ENCODE measurements at regions not wholly inside any gene's neighbourhood (a gene's known extent, or its start where the extent isn't known, plus 50 kb on each side); places are given as distances from the start of the nearest gene placed in this dataset.

DNA sequence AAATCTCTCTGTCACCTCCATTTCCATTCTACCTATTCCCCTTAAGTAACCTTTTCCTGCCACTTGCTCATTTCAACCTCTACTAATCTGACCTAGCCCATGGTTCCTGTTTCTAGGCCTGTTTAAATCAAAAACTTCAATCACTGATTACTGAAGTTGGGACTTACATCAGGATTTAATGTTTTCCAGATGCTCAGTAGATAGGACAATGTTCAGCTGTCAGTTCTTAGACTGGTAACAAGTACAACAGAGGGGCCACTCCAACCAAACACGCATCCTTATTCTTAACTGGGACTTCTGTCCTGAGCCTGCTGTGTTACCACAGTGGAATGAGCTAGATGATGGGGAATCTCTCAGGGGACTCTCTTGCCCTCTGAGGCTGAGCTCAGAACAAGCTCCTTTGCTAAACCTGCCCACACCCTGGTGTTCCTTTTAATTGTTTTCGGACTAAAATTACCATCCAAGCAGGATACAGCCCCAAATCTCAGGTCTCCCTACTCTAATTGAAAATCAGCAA is 974.6 kb downstream of the TTLL7 start:
- DNase-seq (ENCODE audit: low read depth): no peak

DNA sequence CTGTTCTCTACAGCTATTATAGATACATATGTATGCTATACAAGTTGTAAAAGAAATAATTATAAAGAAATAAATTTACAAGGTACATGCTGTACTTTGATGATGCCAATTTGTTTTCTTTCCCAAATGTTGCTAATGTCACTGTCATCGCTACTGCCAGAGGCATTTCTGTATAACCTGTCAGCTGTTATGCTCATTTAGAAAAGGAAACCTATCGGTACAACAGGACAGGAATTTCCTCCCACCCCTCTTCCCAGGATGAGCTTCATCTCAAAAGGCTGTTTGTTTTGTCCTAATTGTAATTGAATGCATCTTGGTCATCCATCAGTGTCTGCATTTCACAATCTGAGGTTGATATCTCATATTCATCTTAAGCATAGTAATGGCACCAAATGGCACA is 975.7 kb downstream of the TTLL7 start:
- DNase-seq (ENCODE audit: low read depth): no peak

DNA sequence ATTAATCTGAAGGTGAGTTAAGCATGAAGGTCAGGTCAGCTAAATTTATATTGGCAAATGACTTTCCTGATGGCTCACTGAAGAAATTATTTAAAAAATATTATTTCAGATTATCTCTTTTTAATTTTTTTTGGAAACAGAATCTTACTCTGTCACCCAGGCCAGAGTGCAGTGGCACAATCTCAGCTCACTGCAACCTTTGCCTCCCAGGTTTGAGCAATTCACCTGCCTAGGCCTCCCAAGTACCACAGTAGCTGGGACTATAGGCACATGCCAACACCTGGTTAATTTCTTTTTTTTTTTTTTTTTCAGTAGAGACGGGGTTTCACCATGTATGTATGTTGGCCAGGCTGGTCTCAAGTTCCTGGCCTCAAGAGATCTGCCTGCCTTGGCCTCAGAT is 976.7 kb downstream of the TTLL7 start:
- DNase-seq (ENCODE audit: low read depth): no peak

DNA sequence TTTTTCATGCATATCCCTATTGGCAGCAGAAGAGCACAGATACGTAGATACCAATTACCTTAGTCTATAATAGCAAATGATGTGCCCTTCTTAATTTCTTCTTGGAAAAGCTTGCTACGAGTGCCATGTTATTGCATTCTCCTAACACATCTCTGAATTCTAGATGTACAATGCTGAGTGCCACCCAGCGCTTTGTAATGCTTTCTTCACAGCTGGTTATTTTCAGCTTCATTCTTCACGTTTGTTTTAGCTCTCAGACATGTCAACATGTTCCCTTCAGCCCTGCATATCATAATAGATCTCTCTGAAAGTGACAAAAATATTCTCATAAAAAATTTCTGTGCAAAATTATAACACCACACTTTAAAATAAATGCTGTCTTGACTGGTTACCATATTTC is 981.2 kb downstream of the TTLL7 start:
- no peak for DNase-seq (ENCODE audit: low read depth)

DNA sequence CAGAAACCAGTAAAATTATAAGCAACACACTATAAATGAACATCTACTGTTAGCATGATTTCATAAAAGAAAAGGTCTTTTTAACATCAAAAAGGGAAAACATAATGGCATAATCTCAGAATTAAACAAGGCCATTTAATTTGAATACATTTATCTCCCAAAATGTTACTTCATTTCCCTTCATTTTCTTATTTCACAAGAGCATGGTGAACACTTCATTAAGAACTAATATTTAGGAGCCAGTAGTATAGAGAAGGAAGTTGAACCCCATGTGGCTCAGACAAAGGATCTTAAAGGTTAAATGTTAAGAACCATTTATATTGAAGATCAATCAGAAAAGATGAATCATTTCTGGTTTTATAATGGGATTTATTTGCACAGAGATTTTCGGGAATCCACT is 981.7 kb downstream of the TTLL7 start:
- DNase-seq (ENCODE audit: low read depth): no peak

DNA sequence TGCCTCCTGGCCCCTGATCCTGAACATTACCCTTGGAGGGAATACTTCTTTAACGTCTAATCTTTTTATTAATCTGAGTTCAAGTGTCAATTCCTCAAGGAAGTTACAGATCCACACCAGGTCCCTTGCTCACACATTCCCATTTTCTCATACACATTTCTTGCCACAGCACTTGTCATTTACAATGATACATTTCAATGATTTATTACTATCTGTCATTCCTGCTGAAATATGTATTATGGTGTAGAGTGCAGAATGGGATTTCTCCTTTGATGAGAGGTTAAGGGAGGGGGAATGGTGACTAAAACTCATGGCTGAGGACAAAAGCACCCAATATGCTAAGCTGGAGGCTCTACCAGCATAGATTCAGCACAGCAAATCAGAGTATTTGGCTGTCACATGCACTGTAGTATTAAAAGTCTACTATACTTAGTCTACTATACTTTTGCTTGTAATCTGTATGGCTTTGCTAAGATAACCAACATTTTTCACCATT is 982.5 kb downstream of the TTLL7 start:
- no peak for DNase-seq (ENCODE audit: low read depth)

DNA sequence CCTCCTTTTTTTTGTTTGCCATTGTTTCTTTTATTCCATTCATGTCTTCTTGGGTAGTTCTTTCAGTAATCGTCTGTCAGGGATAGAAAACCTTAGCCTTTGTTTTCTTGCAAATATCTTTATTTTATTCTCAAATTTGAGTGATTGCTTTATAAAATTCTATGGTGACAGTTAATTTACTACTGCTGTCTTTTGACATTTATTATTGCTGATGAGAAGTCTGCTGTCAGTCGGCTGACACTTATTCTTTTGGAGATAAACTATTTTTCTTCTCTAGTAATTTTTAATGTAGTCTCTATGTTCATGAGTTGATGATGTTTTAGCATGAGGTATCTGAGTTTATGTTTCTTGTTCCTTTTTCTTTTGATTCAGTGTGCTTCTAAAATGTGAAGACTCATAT is 983.8 kb downstream of the TTLL7 start:
- DNase-seq (ENCODE audit: low read depth): no peak

DNA sequence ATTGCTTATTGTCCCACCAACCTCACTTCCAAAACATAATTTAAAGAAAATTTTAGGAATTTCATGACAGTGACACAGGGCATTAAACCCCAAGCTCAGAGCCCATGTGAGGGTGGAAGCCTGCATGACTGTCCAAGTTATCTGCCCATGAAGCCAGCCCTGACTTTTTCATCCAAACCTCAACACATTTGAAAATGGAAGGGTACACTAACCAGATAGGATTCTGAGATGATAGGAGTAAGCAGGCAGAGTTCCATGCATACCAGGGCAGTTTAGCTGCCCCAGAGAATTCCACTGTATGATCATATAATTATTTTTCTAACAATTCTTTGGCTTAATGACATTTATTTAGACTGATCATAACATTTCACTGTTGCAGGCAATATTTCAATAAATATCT is 986.0 kb downstream of the TTLL7 start:
- no peak for DNase-seq (ENCODE audit: low read depth)

DNA sequence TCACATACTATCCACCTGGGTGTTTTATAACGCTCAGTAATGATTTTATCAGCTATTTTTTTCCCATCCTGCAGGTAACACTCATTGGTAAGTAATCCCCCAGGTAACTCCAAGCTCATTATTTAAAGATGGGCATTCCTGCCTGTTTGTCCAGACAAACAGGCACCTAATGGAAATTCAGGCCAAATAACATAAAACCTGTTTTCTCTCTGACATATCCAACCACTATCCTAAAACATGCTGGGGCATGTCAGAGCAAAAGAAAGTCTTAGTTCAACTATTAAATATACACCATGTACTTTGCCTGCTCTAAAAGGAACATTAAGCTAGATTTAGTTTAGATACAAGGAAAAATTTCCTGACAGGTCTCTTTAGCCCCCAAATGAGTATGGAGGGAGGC is 987.7 kb downstream of the TTLL7 start:
- no peak for DNase-seq (ENCODE audit: low read depth)

DNA sequence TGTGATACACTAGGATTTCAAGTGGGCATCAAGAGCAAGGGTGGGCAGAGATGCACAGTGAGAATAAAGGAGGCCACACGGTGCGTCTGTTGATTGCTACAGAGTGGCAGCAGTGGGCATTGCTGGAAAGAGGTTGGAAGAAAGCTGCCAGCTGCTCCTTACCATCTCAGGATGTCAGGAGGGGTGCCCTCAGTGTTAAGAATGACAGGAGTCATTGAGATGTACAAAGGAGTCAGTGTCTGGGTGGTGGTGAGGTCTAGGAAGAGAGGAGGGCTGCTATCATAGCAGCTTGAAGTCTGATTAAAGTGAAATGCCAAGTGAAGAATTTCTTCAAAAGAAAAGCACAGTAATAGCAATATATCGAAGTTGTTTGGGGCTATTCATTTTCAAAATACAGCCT is 992.7 kb downstream of the TTLL7 start:
- DNase-seq (ENCODE audit: low read depth): no peak

DNA sequence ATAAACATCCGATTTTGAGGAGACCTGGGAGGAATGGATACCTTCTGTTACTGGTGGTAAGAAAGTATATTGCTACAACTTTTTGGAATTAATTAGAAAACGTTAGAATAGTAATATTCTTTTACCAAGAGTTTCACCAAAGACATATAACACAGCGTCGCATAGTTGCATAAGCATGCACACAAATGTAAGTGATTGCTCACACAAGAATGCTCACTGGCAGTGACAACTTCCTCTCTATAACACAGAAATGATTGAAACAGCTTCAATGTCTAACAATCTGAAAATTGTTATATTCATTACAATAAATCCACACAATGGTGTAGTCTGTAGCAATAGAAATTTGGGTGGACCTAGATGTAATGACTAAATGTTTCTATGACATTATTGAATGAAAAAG is 998.6 kb downstream of the TTLL7 start:
- DNase-seq (ENCODE audit: low read depth): no peak

DNA sequence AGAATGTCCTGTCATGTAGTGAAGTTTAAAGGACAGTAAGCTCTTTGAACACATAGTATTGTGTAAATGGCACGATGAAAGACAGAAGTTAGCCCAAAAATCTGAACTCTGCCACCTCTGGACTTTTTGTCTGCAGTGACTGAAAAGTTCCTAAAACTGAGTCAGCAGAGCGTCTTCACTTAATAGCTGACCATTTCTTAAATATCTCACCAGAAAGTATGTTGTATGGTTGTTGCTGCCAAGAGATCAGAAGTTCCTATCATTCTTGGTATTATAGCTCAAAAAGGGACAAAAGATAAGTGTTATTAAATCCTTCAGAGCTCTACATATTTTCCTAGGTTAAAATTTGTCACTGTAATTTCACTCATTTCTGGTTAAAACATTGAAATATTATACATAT is 1003.0 kb downstream of the TTLL7 start:
- DNase-seq (ENCODE audit: low read depth): no peak

DNA sequence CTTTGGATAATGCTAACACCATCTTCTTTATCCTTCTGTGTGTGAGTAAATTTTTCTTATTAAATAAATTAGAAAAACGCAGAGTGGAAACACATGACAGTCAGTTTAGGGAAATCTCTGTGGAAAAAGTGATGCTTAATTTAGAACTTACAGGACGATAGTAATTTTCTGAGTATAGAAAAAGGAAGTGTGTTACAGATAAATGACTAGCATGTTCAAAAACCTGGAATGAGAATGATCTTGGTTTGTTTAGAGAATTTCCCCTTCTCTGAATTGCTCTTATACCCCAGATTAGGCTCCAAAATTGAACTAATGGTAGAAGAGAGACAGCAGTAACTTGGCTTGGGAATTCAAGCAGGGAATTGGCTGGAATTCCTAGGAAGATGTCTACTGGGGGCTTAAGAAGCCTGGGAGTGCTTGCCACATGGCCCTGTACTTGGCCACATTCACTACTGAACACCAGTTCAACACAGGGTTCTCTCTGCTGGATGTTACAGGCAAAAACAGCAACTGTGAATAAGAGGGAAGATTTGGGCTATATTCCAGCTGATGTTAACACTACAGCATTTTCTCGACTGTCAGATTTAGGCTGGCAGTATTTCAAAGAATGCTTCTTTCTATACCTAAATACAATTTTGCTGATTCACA is 1004.2 kb downstream of the TTLL7 start:
- no peak for DNase-seq (ENCODE audit: low read depth)

DNA sequence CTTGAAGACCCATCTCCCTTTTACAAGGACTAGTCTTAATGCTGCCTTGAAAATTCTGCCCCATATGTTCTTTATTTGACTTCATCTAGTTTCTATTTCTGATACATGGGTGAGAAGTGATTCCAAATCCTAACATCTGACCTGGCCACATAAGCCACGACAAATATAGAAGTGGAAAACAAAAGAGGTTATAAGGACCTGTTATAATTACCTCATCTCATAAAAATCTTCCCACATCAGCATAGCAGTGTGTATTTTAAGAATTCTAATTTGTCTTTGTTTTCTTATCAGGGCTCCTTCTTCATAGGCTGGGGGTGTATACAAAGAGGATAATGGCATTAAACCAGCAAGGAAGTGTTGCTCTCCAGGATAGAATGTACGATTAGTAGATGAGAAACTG is 1007.4 kb downstream of the TTLL7 start:
- DNase-seq (ENCODE audit: low read depth): no peak

DNA sequence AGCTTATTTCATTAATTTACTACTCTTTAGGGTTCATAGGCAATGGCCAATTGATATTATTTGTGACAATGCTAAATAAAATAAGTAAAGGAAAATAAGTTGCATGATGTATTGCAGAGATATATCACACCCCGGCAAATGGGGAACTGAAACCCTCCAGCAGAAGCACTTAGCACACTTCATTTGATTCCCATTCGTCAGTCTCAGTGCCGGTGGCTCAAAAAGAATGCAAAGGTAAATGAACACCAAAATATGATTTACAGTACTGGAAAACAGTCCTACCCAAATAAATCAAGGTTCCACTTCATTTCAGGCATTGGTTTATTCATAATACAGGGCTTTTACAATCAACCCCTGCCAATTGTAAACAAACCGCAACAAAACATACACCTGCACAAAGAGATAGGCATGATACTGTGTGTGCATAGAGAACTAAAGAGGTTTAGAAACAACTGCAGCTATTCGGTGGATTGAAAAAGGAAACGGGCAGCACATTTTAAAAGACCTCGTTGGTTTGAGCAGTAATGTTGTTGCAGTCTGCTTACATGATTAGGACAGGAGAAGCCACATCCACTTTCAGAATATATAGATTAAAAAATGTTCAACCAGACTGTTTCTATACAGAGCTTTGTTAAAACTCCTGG is 1019.2 kb downstream of the TTLL7 start:
- DNase-seq (ENCODE audit: low read depth): no peak

DNA sequence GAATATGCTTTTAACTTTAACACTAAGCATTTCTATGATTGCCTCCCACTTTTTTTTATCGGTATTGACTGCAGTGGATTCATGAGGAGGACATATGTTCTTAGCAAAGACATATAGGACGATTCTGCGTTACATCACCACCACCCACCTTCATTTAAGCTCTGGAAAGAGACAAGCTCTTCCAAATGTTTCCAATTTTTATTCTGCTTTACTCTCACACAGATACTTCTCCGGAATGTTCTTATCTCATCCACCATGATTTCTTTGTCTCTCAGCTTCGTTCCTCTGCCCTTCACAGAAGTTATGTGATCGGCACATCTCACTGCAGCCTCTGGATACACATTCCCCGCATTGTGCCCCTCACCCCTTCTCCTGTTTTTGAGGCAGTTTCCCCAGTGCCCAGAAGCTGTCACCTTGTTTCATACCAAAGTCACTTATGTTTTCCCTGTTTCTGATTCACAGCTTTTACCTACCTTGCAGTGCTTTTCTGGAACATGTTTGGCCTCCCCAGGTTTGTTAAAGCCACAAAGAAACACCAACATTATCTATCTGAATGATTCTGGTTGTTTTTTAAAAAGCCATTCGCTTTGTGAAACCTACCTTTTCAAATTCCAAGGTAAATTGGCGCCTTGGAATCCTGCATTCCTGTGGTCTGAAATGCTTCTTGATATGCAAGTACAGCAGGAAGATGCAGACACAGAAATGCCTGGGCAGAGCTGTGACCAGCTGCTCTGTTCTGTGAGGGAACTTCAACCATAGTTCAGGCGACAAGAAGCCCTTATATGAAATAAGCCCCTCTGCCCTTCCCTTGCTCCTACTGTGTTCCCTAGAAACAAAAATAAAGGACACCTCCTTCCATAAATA is 1020.2 kb downstream of the TTLL7 start:
- no peak for DNase-seq (ENCODE audit: low read depth)

DNA sequence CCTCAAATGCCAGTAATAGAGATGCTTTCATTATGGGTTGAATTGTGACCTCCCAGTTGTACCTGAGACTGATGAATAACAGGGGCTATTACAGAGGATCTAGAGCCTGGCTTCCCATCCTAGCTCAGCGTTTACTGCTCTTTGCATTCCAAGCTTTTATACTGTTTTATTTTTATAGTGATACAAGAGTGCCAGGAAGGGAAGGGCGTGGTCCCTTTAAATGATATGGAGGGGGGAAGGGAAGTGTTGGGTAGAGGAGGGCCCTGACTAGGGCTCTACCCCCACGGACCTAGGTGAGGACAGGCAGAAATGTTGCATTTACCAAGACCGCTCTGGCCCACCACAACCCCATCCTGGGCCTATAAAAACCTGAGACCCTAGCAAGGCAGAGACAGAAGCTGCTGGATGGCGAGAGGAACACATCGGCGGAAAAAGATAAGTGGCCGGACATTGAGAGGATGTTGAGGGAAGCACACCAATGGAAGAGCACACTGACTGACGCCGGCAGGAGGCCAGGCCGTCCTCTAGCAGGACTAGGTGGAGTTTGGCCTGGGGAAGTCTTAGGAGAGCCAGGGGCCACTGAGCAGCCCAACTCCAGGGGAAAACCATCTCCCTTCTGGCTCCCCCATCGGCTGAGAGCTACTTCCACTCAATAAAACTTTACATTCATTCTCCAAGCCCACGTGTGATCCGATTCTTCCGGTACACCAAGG is 1025.9 kb downstream of the TTLL7 start:
- DNase-seq (ENCODE audit: low read depth): no peak

DNA sequence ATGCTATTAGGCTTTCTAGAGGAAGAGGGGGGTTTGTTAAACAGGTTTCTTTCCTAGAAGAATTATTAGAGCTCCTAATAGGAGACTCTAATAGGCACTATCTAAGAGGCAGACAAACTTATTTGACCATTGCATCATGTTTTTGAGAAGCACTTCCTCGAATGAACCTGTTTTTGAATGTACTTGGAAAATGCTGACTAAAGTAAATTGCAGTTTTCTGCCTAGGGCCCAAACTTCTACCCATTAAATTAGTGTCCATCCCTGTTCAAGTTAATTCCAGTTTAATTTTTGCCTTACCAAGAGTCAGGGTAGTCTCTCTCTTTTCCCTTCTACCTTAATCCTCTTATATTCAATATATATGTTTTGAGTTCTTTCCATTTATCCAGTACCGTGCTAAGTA is 1029.6 kb downstream of the TTLL7 start:
- DNase-seq (ENCODE audit: low read depth): no peak

DNA sequence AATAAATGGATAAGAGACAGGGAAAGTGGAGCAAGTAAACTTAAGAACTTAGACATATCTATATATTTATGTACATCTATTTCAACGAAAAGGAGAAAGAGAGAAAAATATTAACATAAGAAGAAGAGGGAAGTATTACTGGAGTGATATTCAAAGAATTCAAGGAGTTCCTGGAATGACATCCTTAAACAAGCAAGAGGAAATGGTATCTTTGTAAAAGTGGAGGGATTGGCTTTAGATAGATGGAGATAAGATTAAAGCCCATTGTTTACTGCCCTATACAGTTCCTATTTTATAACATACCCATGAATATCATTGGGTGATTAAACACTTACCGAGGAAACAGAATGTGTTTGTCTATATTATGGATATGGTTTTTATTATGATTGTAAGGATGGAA is 1036.3 kb downstream of the TTLL7 start:
- DNase-seq (ENCODE audit: low read depth): no peak

DNA sequence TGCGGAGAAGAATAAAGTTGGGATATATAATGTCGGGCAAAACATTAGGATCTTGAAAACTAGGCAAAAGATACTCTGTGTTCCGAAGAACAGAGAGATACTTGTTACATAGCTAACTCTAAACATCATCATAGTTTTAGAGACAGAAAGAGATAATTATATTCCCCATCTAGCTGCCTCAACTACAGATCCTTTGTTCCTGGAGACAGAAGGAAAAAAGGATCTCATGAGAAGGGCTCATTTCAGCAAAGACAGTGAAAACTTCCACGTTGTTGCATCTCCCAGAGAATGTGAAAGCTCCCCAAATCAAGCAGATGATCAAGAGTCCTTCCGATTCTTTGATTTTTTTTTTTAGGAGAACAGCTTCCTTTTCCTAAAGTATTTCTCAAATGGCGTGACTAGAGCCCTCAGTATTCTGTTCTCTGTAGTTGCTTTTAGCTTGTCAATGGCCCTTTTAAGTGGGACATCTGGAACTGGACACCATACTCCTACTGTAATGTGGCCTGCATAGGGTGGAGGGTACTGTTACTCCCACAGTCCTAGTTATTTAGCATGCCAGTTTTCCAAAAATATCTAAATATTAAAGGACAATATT is 1048.2 kb downstream of the TTLL7 start:
- DNase-seq (ENCODE audit: low read depth): no peak

DNA sequence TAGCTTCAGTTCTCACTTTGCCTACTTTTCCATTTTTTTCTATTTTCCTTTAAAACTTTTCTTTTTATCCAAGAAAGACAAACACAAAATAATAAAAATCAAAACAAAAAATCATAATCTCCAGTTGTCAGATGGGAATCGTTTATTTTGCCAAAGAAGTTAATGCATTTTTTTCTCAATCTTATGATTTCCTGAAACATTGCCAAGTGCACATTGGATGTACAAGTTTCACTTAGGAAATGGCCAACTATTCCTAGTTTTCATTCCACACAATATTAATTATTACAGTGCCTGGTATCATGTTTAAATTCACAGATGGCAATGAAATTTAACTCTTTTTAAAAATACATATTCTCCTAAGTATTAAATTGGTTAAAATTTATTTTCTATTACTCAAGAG is 1050.5 kb downstream of the TTLL7 start:
- no peak for DNase-seq (ENCODE audit: low read depth)

DNA sequence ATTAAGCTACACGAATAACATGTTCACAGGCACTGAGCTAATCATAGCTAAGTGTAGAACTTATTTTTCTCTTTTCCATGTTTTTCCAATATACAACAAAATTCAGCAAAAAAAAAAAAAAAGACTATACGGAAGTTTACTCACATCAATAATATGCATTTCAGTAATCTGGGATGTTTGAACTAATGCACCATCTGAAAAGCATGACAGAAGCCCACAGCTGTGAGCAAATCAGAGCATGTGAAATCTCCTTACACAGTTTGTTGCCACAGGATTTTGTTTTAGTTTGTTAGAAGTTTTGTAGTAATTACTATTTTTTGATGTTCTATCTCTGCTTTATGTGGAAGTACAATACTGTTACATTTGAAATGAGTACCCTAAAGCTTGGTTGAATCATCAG is 1051.7 kb downstream of the TTLL7 start:
- DNase-seq (ENCODE audit: low read depth): no peak

Measured in CMK (cell line).